Memory B cell (primary cell): ENCODE measurements at regions not wholly inside any gene's neighbourhood (a gene's known extent, or its start where the extent isn't known, plus 50 kb on each side); places are given as distances from the start of the nearest gene placed in this dataset.
A peak's percentile ranks its signal among the peaks of the same experiment; 100 is the strongest.

Experiments used
- ATAC-seq: fragments of 150-1000 bp; cut with Tn5 transposase; 2 replicates; pipeline ENCODE4 v1.10.0; 2021; ENCODE audit warnings: low read depth, mild to moderate bottlenecking, moderate library complexity
- DNase-seq, 2 donors: peaks; one replicate each; pipeline ENCODE4 v3.0.0; 2022; ENCODE audit warnings: low spot score in 2 of 2
- H3K27ac Mint-ChIP-seq: one replicate; pipeline ENCODE4 v1.8.0; 2022; ENCODE audit warnings: mild to moderate bottlenecking, moderate library complexity, mixed read lengths
- H3K27me3 Mint-ChIP-seq: one replicate; pipeline ENCODE4 v1.8.0; 2022; ENCODE audit warnings: mixed read lengths
- H3K36me3 Mint-ChIP-seq: one replicate; pipeline ENCODE4 v1.8.0; 2022; ENCODE audit warnings: mild to moderate bottlenecking, mixed read lengths
- H3K4me1 Mint-ChIP-seq: one replicate; pipeline ENCODE4 v1.8.0; 2022; ENCODE audit warnings: mixed read lengths
- H3K4me3 Mint-ChIP-seq: one replicate; pipeline ENCODE4 v1.8.0; 2022; ENCODE audit warnings: mild to moderate bottlenecking, moderate library complexity, mixed read lengths
- H3K9me3 Mint-ChIP-seq: one replicate; pipeline ENCODE4 v1.8.0; 2022; ENCODE audit warnings: mixed read lengths

- ATAC-seq (no peak), DNase-seq (no peak)
- Mint-ChIP-seq H3K36me3 (no peaks in the 10 kb centered on the region), H3K27ac (no peak overlapping the region), H3K4me3 (no peak overlapping the region), H3K9me3 (no peaks in the 10 kb centered on the region), H3K27me3 (peaks cover 6% of the 10 kb centered on the region), H3K4me1 (peaks cover 8% of the 10 kb centered on the region)
These were observed 146.1 kb upstream of the LRFN2 start for GRCh38 chr6:40733290-40733689.

GRCh38 chr6:40732878-40733277 is 145.7 kb upstream of the LRFN2 start:
- peaks cover 8% of the 10 kb centered on the region for H3K4me1 Mint-ChIP-seq
- ATAC-seq, result no peak

GRCh38 chr6:40728643-40729042 is 141.5 kb upstream of the LRFN2 start:
- ATAC-seq (no peak), DNase-seq (no peak)
- Mint-ChIP-seq H3K9me3 (no peaks in the 10 kb centered on the region), H3K27me3 (peaks cover 5% of the 10 kb centered on the region), H3K36me3 (no peaks in the 10 kb centered on the region), H3K4me3 (no peak overlapping the region), H3K4me1 (peaks cover 2% of the 10 kb centered on the region), H3K27ac (no peak overlapping the region)

More at GRCh38 chr6:40732878-40733277, 145.7 kb upstream of the LRFN2 start:
- Mint-ChIP-seq H3K4me3 (no peak overlapping the region), H3K27ac (no peak overlapping the region), H3K27me3 (peaks cover 6% of the 10 kb centered on the region), H3K36me3 (no peaks in the 10 kb centered on the region), H3K9me3 (no peaks in the 10 kb centered on the region)
- DNase-seq, result no peak

- Mint-ChIP-seq H3K27me3 (peaks cover 6% of the 10 kb centered on the region), H3K9me3 (no peaks in the 10 kb centered on the region), H3K4me3 (no peak overlapping the region), H3K27ac (no peak overlapping the region), H3K36me3 (no peaks in the 10 kb centered on the region), H3K4me1 (no peaks in the 10 kb centered on the region)
- DNase-seq (no peak), ATAC-seq (no peak)
These were observed 140.1 kb upstream of the LRFN2 start for GRCh38 chr6:40727271-40727670.

- ATAC-seq (no peak), DNase-seq (no peak)
- peaks cover 6% of the 10 kb centered on the region for H3K27me3 Mint-ChIP-seq
- H3K36me3 Mint-ChIP-seq, result no peaks in the 10 kb centered on the region
- no peaks in the 10 kb centered on the region for H3K9me3 Mint-ChIP-seq
- H3K4me3 Mint-ChIP-seq, result no peak overlapping the region
- H3K27ac Mint-ChIP-seq, result no peak overlapping the region
- H3K4me1 Mint-ChIP-seq, result no peaks in the 10 kb centered on the region
These were observed 139.7 kb upstream of the LRFN2 start for GRCh38 chr6:40726853-40727252.

- Mint-ChIP-seq H3K4me1 (peaks cover 4% of the 10 kb centered on the region), H3K9me3 (no peaks in the 10 kb centered on the region), H3K4me3 (no peak overlapping the region), H3K36me3 (no peaks in the 10 kb centered on the region), H3K27ac (no peak overlapping the region), H3K27me3 (peaks cover 6% of the 10 kb centered on the region)
- ATAC-seq (no peak), DNase-seq (no peak)
These were observed 138.2 kb upstream of the LRFN2 start for GRCh38 chr6:40725390-40725789.

- DNase-seq (no peak), ATAC-seq (no peak)
- Mint-ChIP-seq H3K36me3 (no peaks in the 10 kb centered on the region), H3K4me1 (peaks cover 9% of the 10 kb centered on the region), H3K9me3 (no peaks in the 10 kb centered on the region), H3K27me3 (peaks cover 6% of the 10 kb centered on the region), H3K4me3 (no peak overlapping the region), H3K27ac (no peak overlapping the region)
These were observed 137.7 kb upstream of the LRFN2 start for GRCh38 chr6:40724886-40725285.

- no peak for ATAC-seq
- Mint-ChIP-seq H3K4me3 (no peak overlapping the region), H3K36me3 (no peaks in the 10 kb centered on the region), H3K9me3 (no peaks in the 10 kb centered on the region), H3K4me1 (peaks cover 16% of the 10 kb centered on the region), H3K27ac (no peak overlapping the region), H3K27me3 (peaks cover 6% of the 10 kb centered on the region)
- DNase-seq, result no peak
These were observed 136.8 kb upstream of the LRFN2 start for GRCh38 chr6:40723967-40724366.

- no peak for ATAC-seq
- Mint-ChIP-seq H3K36me3 (no peaks in the 10 kb centered on the region), H3K4me3 (no peak overlapping the region), H3K27ac (no peak overlapping the region), H3K9me3 (no peaks in the 10 kb centered on the region), H3K4me1 (peaks cover 17% of the 10 kb centered on the region), H3K27me3 (peaks cover 6% of the 10 kb centered on the region)
- DNase-seq, result no peak
These were observed 135.5 kb upstream of the LRFN2 start for GRCh38 chr6:40722553-40723258.

- H3K4me1 Mint-ChIP-seq, result peaks cover 17% of the 10 kb centered on the region
- ATAC-seq (no peak), DNase-seq (no peak)
- no peak overlapping the region for H3K27ac Mint-ChIP-seq
- H3K9me3 Mint-ChIP-seq, result no peaks in the 10 kb centered on the region
- H3K4me3 Mint-ChIP-seq, result no peak overlapping the region
- H3K27me3 Mint-ChIP-seq, result peaks cover 6% of the 10 kb centered on the region
- no peaks in the 10 kb centered on the region for H3K36me3 Mint-ChIP-seq
These were observed 134.9 kb upstream of the LRFN2 start for GRCh38 chr6:40722091-40722490.

- ATAC-seq, result no peak
- no peak for DNase-seq
- Mint-ChIP-seq H3K9me3 (no peaks in the 10 kb centered on the region), H3K4me1 (peaks cover 17% of the 10 kb centered on the region), H3K36me3 (no peaks in the 10 kb centered on the region), H3K27me3 (peaks cover 4% of the 10 kb centered on the region), H3K4me3 (no peak overlapping the region), H3K27ac (no peak overlapping the region)
These were observed 134.2 kb upstream of the LRFN2 start for GRCh38 chr6:40721271-40721952.

GRCh38 chr6:40720375-40720748 is 133.2 kb upstream of the LRFN2 start:
- no peaks in the 10 kb centered on the region for H3K9me3 Mint-ChIP-seq
- H3K27ac Mint-ChIP-seq, result no peak overlapping the region
- H3K4me1 Mint-ChIP-seq, result peaks cover 20% of the 10 kb centered on the region
- no peak overlapping the region for H3K4me3 Mint-ChIP-seq
- H3K27me3 Mint-ChIP-seq, result peaks cover 4% of the 10 kb centered on the region
- H3K36me3 Mint-ChIP-seq, result no peaks in the 10 kb centered on the region
- ATAC-seq (no peak), DNase-seq (no peak)

GRCh38 chr6:40719671-40720374 is 132.7 kb upstream of the LRFN2 start:
- H3K27ac Mint-ChIP-seq, result no peak overlapping the region
- peak; percentile 87 for ATAC-seq
- H3K9me3 Mint-ChIP-seq, result no peaks in the 10 kb centered on the region
- peak overlapping the region; percentile 76 for H3K4me3 Mint-ChIP-seq
- H3K36me3 Mint-ChIP-seq, result no peaks in the 10 kb centered on the region
- DNase-seq, result no peak
- peaks cover 20% of the 10 kb centered on the region for H3K4me1 Mint-ChIP-seq
- peaks cover 4% of the 10 kb centered on the region for H3K27me3 Mint-ChIP-seq

GRCh38 chr6:40718401-40718800 is 131.2 kb upstream of the LRFN2 start:
- no peak for ATAC-seq
- Mint-ChIP-seq H3K9me3 (no peaks in the 10 kb centered on the region), H3K36me3 (no peaks in the 10 kb centered on the region), H3K27ac (no peak overlapping the region), H3K4me1 (peaks cover 20% of the 10 kb centered on the region), H3K4me3 (no peak overlapping the region), H3K27me3 (peaks cover 13% of the 10 kb centered on the region)
- DNase-seq, result no peak
